GM10248 (cell line): ENCODE measurements at regions not wholly inside any gene's neighbourhood (a gene's known extent, or its start where the extent isn't known, plus 50 kb on each side); places are given as distances from the start of the nearest gene placed in this dataset.

Experiments
- CTCF ChIA-PET: fragments of 300-600 bp; sonication (Branson Sonifier 250); formaldehyde crosslinking; extraction: SDS; loops from one replicate; lab custom pipeline; 2021; ENCODE audit warnings: antibody characterized with exemption; lab: Yijun Ruan, JAX
- POLR2A ChIA-PET: fragments of 350-650 bp; sonication (Branson Sonifier 250); formaldehyde crosslinking; extraction: SDS; loops from one replicate; lab custom pipeline; 2020; ENCODE audit warnings: antibody characterized with exemption; lab: Yijun Ruan, JAX
- DNase-seq: peaks from one replicate; pipeline ENCODE4 v3.0.0; 2012; ENCODE audit errors: extremely low spot score
- TF ChIP-seq, protein P1 (sequence below): IDR thresholded peaks from 2 replicates; pipeline ENCODE4 v1.5.1; 2012; ENCODE audit warnings: mild to moderate bottlenecking, low read depth; ENCODE audit errors: extremely low read depth, missing control alignments, control extremely low read depth

DNA sequence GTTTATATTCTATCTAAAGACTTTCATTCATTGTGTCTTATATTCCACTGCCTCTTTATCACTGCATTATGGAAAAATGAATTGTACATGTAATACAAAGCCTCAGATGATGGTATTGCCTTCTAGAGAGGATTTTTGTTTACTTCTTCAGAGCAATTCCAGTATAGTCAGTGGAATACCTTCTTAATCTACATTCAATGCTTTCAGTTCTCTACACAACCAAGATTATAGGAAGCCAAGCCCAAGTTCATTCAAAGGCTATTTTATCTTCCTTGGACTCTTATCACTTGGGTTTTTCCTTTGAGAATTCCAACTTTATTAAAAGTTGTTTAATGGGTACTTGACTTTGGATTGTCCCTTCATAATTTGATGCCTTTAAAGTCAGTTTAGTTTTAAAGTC lies 1971.0 kb upstream of the FLRT2 start:
- DNase-seq, result no peak
- TF ChIP-seq, protein P1, sequence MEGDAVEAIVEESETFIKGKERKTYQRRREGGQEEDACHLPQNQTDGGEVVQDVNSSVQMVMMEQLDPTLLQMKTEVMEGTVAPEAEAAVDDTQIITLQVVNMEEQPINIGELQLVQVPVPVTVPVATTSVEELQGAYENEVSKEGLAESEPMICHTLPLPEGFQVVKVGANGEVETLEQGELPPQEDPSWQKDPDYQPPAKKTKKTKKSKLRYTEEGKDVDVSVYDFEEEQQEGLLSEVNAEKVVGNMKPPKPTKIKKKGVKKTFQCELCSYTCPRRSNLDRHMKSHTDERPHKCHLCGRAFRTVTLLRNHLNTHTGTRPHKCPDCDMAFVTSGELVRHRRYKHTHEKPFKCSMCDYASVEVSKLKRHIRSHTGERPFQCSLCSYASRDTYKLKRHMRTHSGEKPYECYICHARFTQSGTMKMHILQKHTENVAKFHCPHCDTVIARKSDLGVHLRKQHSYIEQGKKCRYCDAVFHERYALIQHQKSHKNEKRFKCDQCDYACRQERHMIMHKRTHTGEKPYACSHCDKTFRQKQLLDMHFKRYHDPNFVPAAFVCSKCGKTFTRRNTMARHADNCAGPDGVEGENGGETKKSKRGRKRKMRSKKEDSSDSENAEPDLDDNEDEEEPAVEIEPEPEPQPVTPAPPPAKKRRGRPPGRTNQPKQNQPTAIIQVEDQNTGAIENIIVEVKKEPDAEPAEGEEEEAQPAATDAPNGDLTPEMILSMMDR, result no peak
- ChIA-PET POLR2A (no interaction called here), CTCF (no interaction called here)

DNA sequence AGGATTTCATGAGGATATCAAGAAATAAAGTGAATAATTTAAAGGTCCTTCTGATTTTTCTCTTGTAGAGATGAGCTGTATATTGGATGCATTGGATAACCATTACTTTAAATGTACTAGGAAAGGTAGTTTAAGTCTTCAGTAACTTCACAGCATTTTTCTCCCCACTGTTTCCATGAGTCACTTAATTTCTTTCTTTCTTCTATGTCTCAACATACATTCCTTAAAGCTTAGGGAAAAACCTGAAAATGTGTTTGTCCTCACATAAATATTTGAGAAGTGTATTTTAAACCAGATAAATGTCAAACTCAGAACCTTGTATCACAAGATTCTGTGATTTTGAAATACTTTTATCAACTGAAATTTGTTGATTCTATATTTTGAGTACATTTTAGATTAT lies 1970.2 kb upstream of the FLRT2 start:
- TF ChIP-seq, protein P1, result no peak
- DNase-seq, result no peak
- ChIA-PET CTCF (no interaction called here), POLR2A (no interaction called here)

GRCh38 chr14:83561261-83561660 lies 1968.7 kb upstream of the FLRT2 start:
- no peak for DNase-seq
- TF ChIP-seq, protein P1, result no peak
- POLR2A ChIA-PET, result no interaction called here
- CTCF ChIA-PET, result no interaction called here

- ChIA-PET CTCF (no interaction called here), POLR2A (no interaction called here)
- DNase-seq, result no peak
- TF ChIP-seq, protein P1, result no peak
Observed at GRCh38 chr14:83566567-83566966, 1963.4 kb upstream of the FLRT2 start.

- no peak for DNase-seq
- POLR2A ChIA-PET, result no interaction called here
- TF ChIP-seq, protein P1, result no peak
- CTCF ChIA-PET, result no interaction called here
Observed at GRCh38 chr14:83568141-83568540, 1961.8 kb upstream of the FLRT2 start.

DNA sequence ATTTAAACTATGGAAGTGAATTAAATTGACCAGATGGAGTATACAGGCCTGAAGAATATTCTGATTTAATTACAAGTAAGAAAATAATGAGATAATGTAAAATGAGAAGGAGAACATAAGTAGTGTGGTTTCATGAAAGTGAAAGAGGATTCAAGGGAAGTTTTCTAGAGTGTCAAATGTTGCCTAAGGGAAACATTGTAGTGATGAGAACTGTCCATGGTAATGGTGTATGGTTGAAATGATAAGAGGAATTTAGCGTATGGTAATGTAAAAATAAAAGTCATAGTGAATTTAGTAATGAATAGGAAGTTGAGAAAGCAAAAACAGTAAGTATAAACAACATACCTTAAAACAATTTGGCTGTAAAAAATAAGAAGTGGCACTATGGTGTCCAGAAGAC lies 1954.6 kb upstream of the FLRT2 start:
- TF ChIP-seq, protein P1, result no peak
- CTCF ChIA-PET, result interaction anchor here (1.5 kb wide), 1 partner anchor 12 kb away, joined by 3 read pairs; no protein-coding TSS in a partner anchor

DNA sequence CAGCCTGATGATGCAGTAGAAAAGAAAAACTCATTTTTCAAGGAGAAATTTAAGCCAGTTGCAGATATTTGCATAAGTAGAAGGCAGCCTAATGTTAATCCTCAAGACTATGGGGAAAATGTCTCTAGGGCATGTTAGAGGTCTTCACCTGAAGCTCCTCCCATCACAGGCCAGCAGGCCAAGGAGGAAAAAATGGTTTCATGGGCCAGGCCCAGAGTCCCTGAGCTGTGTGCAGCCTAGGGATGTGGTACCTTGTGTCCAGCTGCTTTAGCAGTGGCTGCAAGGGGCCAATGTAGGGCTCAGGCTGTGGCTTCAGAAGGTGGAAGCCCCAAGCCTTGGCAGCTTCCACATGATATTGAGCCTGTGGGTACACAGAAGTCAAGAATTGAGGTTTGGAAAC lies 1946.7 kb upstream of the FLRT2 start:
- CTCF ChIA-PET, result interaction anchor here (0.7 kb wide), 1 partner anchor 11 kb away, joined by 3 read pairs; no protein-coding TSS in a partner anchor
- TF ChIP-seq, protein P1, result no peak
- DNase-seq, result no peak
- POLR2A ChIA-PET, result no interaction called here

More for the DNA sequence above, 1954.6 kb upstream of the FLRT2 start:
- POLR2A ChIA-PET, result no interaction called here
- DNase-seq, result no peak
